ENCODE measurements at regions not wholly inside any gene's neighbourhood (a gene's known extent, or its start where the extent isn't known, plus 50 kb on each side); places are given as distances from the start of the nearest gene placed in this dataset.

- no peaks in the 10 kb centered on the region for H3K9me3 ChIP-seq (ENCODE audit: control insufficient read depth, insufficient read depth, low read depth, low read length)
- H3K4me1 ChIP-seq (ENCODE audit: control insufficient read depth, insufficient read depth, low read length): no peaks in the 10 kb centered on the region
- no peaks in the 10 kb centered on the region for H3K27me3 ChIP-seq (ENCODE audit: control insufficient read depth, insufficient read depth, low read length)
- ATAC-seq: no peak
- H3K27ac ChIP-seq (ENCODE audit: low read length): no peak overlapping the region
- in situ Hi-C loops (cut with HindIII; ENCODE audit: low pct_unique_long_range_greater_than_20kb, low sequenced_read_pairs) (no loop called here), intact Hi-C loops (cut with micrococcal nuclease; ENCODE audit: unreplicated experiment) (no loop called here)
- no peak for DNase-seq (ENCODE audit: low read depth, low spot score)
- no TSS peak for BruUV-seq (replicated peaks)
- ChIA-PET CTCF (interaction anchor here (0.7 kb wide), 1 partner anchor 34 kb away, joined by 3 read pairs; no protein-coding TSS in a partner anchor), POLR2A (no interaction called here)
- TF ChIP-seq TCF7L2 (IDR thresholded peaks at IDR 0.05; ENCODE audit: low read depth, low read length) (no peak), POLR2AphosphoS5 (IDR thresholded peaks at IDR 0.05; ENCODE audit: low read depth, low read length) (no peak), SIN3A (IDR thresholded peaks at IDR 0.05; ENCODE audit: borderline replicate concordance, insufficient read depth, low read depth, low read length) (no peak), CTCF (IDR thresholded peaks at IDR 0.05) (no peak)
- H3K4me3 ChIP-seq (ENCODE audit: low read depth in 2 of 2, low read length in 2 of 2): no peak overlapping the region
- H3K36me3 ChIP-seq (ENCODE audit: control insufficient read depth, insufficient read depth, low read length): no peaks in the 10 kb centered on the region
Measured at GRCh38 chr16:85254051-85254450, 141.8 kb upstream of the CIBAR2 start.

GRCh38 chr16:85254921-85255320, 142.6 kb upstream of the CIBAR2 start:
- H3K4me1 ChIP-seq (ENCODE audit: control insufficient read depth, insufficient read depth, low read length): no peaks in the 10 kb centered on the region
- TF ChIP-seq SIN3A (IDR thresholded peaks at IDR 0.05; ENCODE audit: borderline replicate concordance, insufficient read depth, low read depth, low read length) (no peak), CTCF (IDR thresholded peaks at IDR 0.05) (no peak), POLR2AphosphoS5 (IDR thresholded peaks at IDR 0.05; ENCODE audit: low read depth, low read length) (no peak), TCF7L2 (IDR thresholded peaks at IDR 0.05; ENCODE audit: low read depth, low read length) (no peak), REST (IDR thresholded peaks at IDR 0.05; ENCODE audit: insufficient read depth in 1 of 2, low read depth in 2 of 2, low read length in 1 of 2) (no peak)
- no peaks in the 10 kb centered on the region for H3K36me3 ChIP-seq (ENCODE audit: control insufficient read depth, insufficient read depth, low read length)
- H3K27me3 ChIP-seq (ENCODE audit: control insufficient read depth, insufficient read depth, low read length): no peaks in the 10 kb centered on the region
- ChIA-PET POLR2A (no interaction called here), CTCF (no interaction called here)
- no peaks in the 10 kb centered on the region for H3K9me3 ChIP-seq (ENCODE audit: control insufficient read depth, insufficient read depth, low read depth, low read length)
- no TSS peak for BruUV-seq (replicated peaks)
- no peak for DNase-seq (ENCODE audit: low read depth, low spot score)
- intact Hi-C loops (cut with micrococcal nuclease; ENCODE audit: unreplicated experiment) (no loop called here), in situ Hi-C loops (cut with HindIII; ENCODE audit: low pct_unique_long_range_greater_than_20kb, low sequenced_read_pairs) (no loop called here)
- no peak overlapping the region for H3K4me3 ChIP-seq (ENCODE audit: low read depth in 2 of 2, low read length in 2 of 2)
- ATAC-seq: no peak
- H3K27ac ChIP-seq (ENCODE audit: low read length): no peak overlapping the region
